GM11168 (cell line): ENCODE measurements at regions not wholly inside any gene's neighbourhood (a gene's known extent, or its start where the extent isn't known, plus 50 kb on each side); places are given as distances from the start of the nearest gene placed in this dataset.
"Not testable (repeated sequence)": the region's sequence is repeated elsewhere in the genome, so short reads cannot be mapped to it uniquely, and the experiment has no call there.

ENCODE experiments used
- in situ Hi-C: fragments of 300-500 bp; cut with MboI; formaldehyde crosslinking; loops from one replicate; pipeline ENCODE4 v1.12.0; 2022; ENCODE audit warnings: low sequenced_read_pairs; ENCODE audit not compliant: unreplicated experiment

DNA sequence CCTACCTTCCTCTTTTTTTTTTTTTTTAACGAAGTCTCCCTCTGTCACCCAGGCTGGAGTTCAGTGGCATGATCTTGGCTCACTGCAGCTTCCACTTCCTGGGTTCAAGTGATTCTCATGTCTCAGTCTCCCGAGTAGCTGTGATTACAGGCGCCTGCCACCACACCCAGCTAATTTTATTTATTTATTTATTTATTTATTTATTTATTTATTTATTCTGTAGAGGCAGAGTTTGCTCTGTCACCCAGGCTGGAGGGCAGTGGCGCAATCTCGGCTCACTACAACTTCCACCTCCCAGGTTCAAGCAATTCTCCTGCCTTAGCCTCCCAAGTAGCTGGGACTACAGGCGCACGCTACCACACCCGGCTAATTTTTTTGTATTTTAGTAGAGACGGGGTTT lies 66.0 kb upstream of the ELN start:
- in situ Hi-C loops, result not testable (repeated sequence)

- in situ Hi-C loops, result no loop called here
Measured at GRCh38 chr7:73963252-73963822, 64.6 kb upstream of the ELN start.

GRCh38 chr7:73964786-73965185 lies 63.2 kb upstream of the ELN start:
- in situ Hi-C loops, result no loop called here

DNA sequence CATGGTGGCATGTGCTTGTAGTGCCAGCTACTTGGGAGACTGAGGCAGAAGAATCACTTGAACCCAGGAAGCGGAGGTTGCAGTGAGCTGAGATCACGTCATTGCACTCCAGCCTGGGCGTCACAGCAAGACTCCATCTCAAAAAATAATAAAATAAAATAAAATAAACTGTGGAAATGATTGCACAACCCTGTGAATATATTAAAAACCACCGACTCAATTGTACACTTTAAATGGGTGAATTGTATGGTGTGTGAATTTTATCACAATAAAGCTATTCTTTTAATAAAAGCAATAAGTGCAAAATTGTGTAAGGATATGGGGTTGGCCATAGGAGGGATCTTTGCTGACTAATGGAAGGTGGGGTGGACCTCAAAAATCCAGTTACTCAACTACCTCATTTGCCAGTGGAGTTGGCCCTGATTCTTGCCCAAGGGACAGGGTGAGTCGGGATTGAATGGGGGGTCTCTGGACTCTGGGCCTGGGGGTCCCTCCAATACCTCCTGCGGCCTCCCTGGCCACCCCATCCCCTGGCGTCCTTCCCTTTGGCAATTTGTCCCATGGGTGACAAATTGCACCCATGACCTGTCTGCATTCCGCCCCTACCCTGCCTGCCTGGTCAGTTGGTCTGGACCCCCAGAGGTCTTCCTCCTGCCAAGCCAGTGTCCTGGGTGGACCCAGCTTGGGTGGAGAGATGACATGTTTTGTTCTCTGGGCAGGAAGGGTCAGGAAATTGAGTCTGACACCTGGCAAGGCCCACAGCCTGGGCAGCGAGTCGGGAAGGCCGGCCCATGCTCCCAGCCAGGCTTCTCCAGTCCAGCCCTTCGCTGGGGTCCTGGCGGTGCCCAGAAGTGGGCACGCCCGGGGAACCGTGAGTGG lies 61.7 kb upstream of the ELN start:
- in situ Hi-C loops, result no loop called here

GRCh38 chr7:73966941-73967831 lies 60.8 kb upstream of the ELN start:
- in situ Hi-C loops, result no loop called here

DNA sequence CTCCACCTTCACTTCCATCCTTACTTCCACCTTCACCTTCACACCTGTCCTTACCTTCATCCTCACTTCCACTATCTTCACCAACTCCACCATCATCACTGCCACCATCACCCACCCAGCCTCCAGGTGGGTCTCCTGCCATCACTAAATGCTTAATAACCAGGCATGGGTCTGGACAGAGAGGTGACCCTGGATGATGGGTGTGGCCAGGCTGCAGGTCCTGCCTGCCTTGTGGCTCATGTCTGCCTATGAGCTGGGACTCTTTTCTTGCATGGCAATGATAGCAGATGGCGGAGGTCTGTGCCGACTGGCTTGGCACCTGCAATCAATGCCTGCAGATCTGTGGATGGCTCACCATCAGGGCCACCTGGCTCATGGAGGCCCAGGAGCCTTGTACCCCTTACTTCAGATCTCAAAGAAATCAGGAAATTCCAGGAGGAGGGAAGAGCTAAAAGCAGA lies 60.1 kb upstream of the ELN start:
- in situ Hi-C loops, result no loop called here

GRCh38 chr7:73968487-73968886 lies 59.5 kb upstream of the ELN start:
- in situ Hi-C loops, result no loop called here

GRCh38 chr7:73969991-73970390 lies 58.0 kb upstream of the ELN start:
- in situ Hi-C loops, result no loop called here

- in situ Hi-C loops, result no loop called here
Measured at GRCh38 chr7:73970801-73971229, 57.2 kb upstream of the ELN start.

DNA sequence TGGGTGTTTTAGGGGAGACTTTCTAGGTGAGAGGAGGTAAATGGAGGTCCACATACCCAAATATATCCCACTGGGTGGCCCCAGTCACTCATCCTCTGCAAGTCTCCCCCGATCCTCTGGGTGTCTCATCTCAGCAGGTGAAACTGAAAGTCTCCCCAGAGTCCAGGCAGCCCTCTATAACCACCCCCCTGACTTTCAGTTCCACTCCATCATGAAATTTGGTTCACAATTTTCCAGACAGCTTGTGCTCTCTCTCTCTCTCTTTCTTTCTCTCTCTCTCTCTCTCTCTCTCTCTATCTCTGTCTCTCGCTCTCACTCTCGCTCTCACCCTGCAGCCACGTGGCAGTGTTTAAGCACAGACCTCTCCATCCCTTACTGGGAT lies 56.7 kb upstream of the ELN start:
- in situ Hi-C loops, result no loop called here

DNA sequence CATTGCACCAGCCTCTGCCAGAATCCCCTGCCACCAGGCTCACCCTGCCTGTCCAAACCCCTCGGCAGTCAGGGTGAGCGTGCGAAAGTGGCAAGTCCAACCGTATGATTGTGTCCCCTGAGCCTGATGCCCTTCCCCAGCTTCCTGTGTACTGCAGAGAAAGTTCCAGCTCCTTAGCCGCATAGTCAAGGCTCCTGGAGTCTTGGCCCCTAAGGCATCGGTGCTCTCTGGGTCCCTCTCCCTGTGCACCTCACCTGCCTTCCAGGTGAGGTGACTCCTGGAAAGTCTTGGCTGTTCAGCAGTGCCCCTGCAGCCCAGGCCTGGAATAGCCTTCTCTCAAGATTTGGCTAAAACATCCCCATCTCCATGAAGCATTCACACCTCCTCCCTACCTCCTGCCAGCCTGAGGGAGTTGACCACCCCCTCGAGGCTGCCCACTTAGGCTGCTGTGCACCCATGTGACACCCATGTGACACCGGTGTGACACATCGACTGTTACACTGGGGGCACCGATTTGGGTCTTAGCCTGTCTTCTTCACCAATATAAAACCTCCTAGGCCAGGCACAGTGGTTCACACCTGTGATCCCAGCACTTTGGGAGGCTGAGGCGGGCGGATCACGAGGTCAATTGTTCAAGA lies 56.1 kb upstream of the ELN start:
- in situ Hi-C loops, result no loop called here

DNA sequence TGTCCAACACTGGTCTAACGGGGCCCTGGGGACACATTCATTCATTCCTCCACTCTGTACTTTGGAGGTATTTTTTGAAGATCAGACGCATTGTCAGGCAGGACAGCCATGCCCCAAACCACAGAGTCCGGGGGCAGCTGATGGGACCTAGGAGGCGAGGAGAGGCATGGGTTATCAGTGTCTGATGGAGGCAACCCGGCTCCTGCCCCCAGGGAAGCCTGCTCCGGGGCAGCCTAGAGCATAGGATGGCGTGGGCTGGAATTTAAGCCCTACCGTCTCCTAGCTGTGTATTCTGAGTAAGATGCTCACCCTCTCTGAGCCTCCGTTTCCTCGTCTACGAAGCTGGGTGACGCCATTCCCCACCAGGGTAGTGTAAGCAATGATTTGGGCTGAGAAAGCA lies 55.4 kb upstream of the ELN start:
- in situ Hi-C loops, result no loop called here

GRCh38 chr7:73973091-73973490 lies 54.9 kb upstream of the ELN start:
- in situ Hi-C loops, result no loop called here

- in situ Hi-C loops, result no loop called here
Measured at GRCh38 chr7:73974101-73974947, 53.6 kb upstream of the ELN start.

DNA sequence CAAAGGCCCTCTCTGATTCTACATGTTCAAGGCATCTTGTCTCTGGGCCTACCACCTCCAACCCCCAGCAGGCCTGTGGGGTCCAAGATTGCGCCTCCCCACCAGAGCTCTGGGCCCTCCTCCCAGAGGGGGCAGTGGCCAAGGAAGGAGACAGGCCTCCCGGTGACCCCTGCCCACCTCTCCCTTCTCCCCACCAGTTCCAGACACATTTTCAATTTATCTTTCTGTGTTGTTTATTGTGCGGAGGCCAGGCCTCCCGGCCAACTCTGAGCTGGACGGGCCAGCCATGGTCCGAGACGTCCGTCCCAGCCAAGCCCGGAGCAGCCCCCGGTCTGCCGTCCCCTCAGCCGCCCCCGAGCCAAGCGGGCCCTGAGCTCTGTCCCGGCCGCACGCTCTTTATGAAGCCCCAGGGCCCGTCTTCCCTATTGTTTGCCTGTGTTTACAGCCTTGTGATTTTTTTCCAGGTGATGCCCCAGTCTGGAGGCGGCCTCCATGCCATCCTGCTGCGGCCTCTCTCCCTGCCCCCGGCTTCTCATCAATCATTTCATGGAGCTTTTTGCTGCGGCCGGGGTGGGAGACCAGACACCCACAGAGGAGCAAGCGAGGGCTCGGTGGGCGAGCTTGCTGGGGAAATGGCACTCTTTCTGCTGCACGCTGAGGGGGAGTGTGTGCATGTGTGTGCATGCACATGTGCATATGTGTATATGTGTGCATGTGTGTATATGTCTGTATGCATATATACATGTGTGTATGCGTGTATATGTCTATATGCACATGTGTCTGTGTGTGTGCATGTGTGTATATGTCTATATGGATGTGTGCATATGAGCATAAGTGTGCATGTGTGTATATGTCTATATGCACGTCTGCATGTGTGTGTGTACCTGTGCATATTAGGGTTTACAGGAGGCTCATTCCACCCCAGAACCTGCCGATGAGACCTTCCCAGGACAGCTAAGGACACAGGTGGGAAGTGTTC lies 52.7 kb upstream of the ELN start:
- in situ Hi-C loops, result no loop called here

DNA sequence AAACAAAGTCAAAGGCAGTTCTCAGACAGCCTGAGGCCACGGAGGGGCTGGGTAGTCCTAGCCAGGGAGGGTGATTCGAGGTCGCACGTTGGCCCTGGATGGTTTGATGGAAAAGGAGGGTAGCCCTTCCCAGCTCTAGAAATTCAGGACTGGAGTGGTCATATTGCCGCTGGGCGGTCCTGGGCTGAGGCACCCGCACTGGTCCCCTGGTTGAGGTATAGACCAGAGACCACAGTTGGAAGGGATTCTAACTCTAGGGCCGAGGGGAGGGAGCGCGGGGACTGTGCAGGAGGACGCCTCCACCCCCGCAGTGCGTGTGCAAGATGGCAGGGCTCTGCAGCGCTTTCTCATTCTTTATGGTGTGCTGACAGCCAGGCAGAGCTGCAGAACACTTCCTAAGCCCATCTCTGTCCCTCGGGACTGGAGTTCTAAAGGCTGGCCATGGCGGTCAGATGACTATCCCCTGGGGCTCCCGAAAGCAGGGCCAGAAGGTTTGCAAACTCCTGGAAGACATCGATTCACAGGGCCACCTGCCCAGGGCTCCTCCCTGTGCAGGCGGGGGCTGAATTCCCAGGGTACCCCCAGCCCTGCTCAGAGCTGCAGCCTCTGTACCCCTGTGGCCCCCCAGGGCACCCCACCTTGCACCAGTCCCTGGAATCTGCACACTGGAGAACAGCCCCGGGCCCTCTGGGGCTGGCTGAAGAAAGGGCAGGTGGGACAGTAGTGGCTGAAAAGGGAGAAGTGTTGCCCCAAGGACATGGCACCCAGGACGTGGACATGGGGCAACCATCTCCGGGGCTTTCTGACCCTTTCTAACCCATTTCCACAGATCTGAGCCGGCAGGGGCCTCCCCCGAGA lies 51.0 kb upstream of the ELN start:
- in situ Hi-C loops, result no loop called here
